ENCODE measurements at regions not wholly inside any gene's neighbourhood (a gene's known extent, or its start where the extent isn't known, plus 50 kb on each side); places are given as distances from the start of the nearest gene placed in this dataset.
"Not testable (repeated sequence)": the region's sequence is repeated elsewhere in the genome, so short reads cannot be mapped to it uniquely, and the experiment has no call there.

- no peak for DNase-seq
Observed at GRCh38 chr7:14092331-14092730, 102.9 kb upstream of the ETV1 start.

GRCh38 chr7:14085901-14086300, 96.4 kb upstream of the ETV1 start:
- no peak for DNase-seq

GRCh38 chr7:14083761-14084160, 94.3 kb upstream of the ETV1 start:
- no peak for DNase-seq

GRCh38 chr7:14073988-14074387, 84.5 kb upstream of the ETV1 start:
- DNase-seq = no peak

- DNase-seq = no peak
Observed at GRCh38 chr7:14073543-14073942, 84.1 kb upstream of the ETV1 start.

- DNase-seq = no peak
Observed at GRCh38 chr7:14071045-14071444, 81.6 kb upstream of the ETV1 start.

GRCh38 chr7:14069961-14070360, 80.5 kb upstream of the ETV1 start:
- DNase-seq = no peak

GRCh38 chr7:14066783-14067182, 77.3 kb upstream of the ETV1 start:
- not testable (repeated sequence) for DNase-seq

GRCh38 chr7:14065286-14065685, 75.8 kb upstream of the ETV1 start:
- DNase-seq = no peak

GRCh38 chr7:14055813-14056212, 66.3 kb upstream of the ETV1 start:
- no peak for DNase-seq

GRCh38 chr7:14054125-14054524, 64.7 kb upstream of the ETV1 start:
- DNase-seq = no peak

GRCh38 chr7:14048889-14049288, 59.4 kb upstream of the ETV1 start:
- DNase-seq = peak; percentile 0

GRCh38 chr7:14047709-14048399, 58.4 kb upstream of the ETV1 start:
- DNase-seq = no peak

- DNase-seq = no peak
Observed at GRCh38 chr7:14045651-14046050, 56.2 kb upstream of the ETV1 start.

GRCh38 chr7:14040528-14040927, 51.1 kb upstream of the ETV1 start:
- no peak for DNase-seq

Data from dermis blood vessel endothelial cell (primary cell).